T-helper 1 cell treated with Interleukin-12 subunit alpha and Interleukin-12 subunit beta and Interleukin-4 antibody, amounts not matched to agents 30 μg/mL and 1 μg/mL, for 36 hours (primary cell): ENCODE measurements at regions not wholly inside any gene's neighbourhood (a gene's known extent, or its start where the extent isn't known, plus 50 kb on each side); places are given as distances from the start of the nearest gene placed in this dataset.

ENCODE experiments used
- H3K27ac Mint-ChIP-seq: one replicate; pipeline ENCODE4 v1.8.0; 2021; ENCODE audit warnings: mild to moderate bottlenecking, mixed read lengths
- H3K27me3 Mint-ChIP-seq: one replicate; pipeline ENCODE4 v1.8.0; 2021; ENCODE audit warnings: low read depth, mixed read lengths
- H3K36me3 Mint-ChIP-seq: one replicate; pipeline ENCODE4 v1.8.0; 2021; ENCODE audit warnings: low read depth, mixed read lengths
- H3K4me1 Mint-ChIP-seq: one replicate; pipeline ENCODE4 v1.8.0; 2021; ENCODE audit warnings: low read depth, mixed read lengths
- H3K4me3 Mint-ChIP-seq: one replicate; pipeline ENCODE4 v1.8.0; 2021; ENCODE audit warnings: mild to moderate bottlenecking, moderate library complexity, mixed read lengths
- H3K9me3 Mint-ChIP-seq: one replicate; pipeline ENCODE4 v1.8.0; 2021; ENCODE audit warnings: mixed read lengths

DNA sequence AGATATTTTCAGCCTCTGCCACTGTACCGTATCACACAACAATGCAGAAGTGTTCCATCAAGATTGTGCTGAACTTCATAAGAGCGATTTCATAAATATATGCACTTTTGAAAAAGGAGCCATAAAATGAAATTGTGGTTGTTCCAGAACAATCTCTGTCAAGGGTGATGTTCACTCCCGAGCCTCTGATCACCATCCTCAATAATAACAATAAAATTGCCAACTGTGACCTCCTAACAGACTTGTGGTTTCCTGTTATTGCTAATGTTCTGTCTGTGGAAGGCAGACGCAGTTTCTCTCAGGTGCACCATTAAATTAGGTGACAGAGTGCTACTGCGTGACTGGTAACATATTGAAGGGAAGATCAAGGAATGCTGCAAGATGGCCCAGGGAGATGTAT, 383.7 kb downstream of the SOCS6 start:
- H3K27ac Mint-ChIP-seq, result no peak overlapping the region
- peaks cover 15% of the 10 kb centered on the region for H3K9me3 Mint-ChIP-seq
- H3K4me3 Mint-ChIP-seq, result no peak overlapping the region
- H3K4me1 Mint-ChIP-seq, result peaks cover 6% of the 10 kb centered on the region
- peaks cover 1% of the 10 kb centered on the region for H3K36me3 Mint-ChIP-seq
- H3K27me3 Mint-ChIP-seq, result no peaks in the 10 kb centered on the region

DNA sequence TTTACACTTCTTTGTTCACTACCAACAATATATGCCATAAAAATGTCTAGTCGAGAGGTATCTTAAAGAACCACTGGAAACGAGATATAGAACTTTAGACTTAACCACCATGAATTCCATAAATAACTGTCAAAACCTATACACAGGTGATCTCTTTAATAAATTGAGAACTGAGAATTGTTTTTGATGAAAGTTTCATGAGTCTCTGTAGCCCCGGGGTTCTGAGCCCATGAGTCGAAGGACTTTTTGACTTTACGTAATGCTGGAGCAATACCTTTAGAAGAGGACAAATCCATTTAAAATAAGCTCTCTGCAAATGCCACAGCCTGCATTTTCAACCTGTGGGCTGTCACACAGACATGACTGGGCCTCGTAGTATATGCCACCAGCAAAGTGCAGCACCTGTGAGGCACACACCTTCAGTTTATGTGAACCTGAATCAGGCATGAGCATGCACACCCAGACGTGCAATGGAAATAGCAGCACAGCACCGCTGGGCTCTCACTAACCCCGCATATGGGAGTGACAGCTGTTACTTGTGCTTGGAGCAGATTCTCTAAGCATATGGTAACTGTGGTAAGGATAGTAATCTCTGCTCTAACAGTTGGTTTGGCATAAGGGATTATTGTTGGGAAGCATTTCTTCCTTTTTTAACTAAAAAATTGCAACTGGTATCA, 383.2 kb downstream of the SOCS6 start:
- H3K4me3 Mint-ChIP-seq, result no peak overlapping the region
- H3K36me3 Mint-ChIP-seq, result peaks cover 1% of the 10 kb centered on the region
- H3K9me3 Mint-ChIP-seq, result peaks cover 15% of the 10 kb centered on the region
- H3K4me1 Mint-ChIP-seq, result peaks cover 6% of the 10 kb centered on the region
- no peak overlapping the region for H3K27ac Mint-ChIP-seq
- no peaks in the 10 kb centered on the region for H3K27me3 Mint-ChIP-seq

DNA sequence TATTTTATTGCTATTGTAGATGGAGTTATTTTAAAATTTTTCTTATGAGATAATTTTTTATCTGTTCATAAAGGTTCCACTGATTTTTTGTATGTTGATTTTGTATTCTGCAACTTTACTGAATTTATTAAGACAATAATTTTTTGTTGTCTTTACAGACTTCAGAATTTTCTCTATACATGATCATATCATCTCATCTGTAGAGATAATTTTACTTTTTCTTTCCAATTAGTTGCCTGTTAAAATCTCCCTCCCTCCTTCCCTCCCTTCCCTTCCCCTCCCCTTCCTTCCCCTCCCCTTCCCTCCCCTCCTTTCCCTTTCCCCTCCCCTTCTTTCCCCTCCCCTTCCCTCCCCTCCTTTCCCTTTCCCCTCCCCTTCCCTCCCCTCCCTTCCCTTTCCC, 378.1 kb downstream of the SOCS6 start:
- H3K27me3 Mint-ChIP-seq, result no peaks in the 10 kb centered on the region
- H3K4me3 Mint-ChIP-seq, result no peak overlapping the region
- H3K27ac Mint-ChIP-seq, result no peak overlapping the region
- peaks cover 1% of the 10 kb centered on the region for H3K4me1 Mint-ChIP-seq
- peaks cover 12% of the 10 kb centered on the region for H3K9me3 Mint-ChIP-seq
- H3K36me3 Mint-ChIP-seq, result no peaks in the 10 kb centered on the region

DNA sequence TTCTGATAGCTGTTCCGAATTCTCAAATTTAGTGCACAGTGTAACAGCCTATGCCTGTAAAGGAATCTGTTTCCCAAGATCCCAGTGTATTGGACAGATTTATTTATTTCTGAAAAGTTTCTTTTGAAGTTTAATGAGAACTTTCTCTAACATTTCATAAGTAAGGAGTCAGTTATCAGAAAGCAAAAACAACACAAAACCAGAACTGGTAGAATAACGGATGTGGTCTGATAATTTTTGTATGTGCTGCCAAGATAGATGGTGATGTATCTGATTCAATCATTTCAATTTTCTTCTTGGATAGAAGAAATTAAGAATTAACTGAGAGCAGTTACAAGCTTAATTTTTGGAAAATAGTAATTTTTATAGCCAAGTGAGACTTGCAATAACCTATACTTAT, 374.3 kb downstream of the SOCS6 start:
- H3K27ac Mint-ChIP-seq, result no peak overlapping the region
- peaks cover 8% of the 10 kb centered on the region for H3K4me1 Mint-ChIP-seq
- no peaks in the 10 kb centered on the region for H3K9me3 Mint-ChIP-seq
- no peaks in the 10 kb centered on the region for H3K36me3 Mint-ChIP-seq
- no peaks in the 10 kb centered on the region for H3K27me3 Mint-ChIP-seq
- no peak overlapping the region for H3K4me3 Mint-ChIP-seq

DNA sequence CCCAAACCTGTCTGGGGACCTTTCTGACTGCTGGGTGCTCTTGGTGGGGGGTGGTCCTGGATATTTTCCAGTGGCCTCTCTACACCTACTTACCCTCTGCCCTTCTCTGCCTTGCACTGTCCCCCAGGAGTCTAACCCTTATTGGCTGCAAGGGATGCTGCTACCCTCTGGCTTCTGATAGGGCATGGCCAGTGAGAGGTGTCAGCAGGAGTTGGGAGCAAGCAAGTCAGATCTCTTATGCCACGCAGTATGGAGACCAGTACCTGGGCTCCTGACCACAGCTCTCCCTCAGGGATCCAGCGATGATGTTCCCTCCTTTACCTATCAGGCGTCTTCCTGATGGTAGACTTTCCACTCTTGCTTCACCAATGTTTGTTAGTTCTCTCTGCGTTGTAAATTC, 373.7 kb downstream of the SOCS6 start:
- Mint-ChIP-seq H3K4me1 (peaks cover 8% of the 10 kb centered on the region), H3K36me3 (no peaks in the 10 kb centered on the region), H3K9me3 (no peaks in the 10 kb centered on the region), H3K27ac (no peak overlapping the region), H3K27me3 (no peaks in the 10 kb centered on the region), H3K4me3 (no peak overlapping the region)

DNA sequence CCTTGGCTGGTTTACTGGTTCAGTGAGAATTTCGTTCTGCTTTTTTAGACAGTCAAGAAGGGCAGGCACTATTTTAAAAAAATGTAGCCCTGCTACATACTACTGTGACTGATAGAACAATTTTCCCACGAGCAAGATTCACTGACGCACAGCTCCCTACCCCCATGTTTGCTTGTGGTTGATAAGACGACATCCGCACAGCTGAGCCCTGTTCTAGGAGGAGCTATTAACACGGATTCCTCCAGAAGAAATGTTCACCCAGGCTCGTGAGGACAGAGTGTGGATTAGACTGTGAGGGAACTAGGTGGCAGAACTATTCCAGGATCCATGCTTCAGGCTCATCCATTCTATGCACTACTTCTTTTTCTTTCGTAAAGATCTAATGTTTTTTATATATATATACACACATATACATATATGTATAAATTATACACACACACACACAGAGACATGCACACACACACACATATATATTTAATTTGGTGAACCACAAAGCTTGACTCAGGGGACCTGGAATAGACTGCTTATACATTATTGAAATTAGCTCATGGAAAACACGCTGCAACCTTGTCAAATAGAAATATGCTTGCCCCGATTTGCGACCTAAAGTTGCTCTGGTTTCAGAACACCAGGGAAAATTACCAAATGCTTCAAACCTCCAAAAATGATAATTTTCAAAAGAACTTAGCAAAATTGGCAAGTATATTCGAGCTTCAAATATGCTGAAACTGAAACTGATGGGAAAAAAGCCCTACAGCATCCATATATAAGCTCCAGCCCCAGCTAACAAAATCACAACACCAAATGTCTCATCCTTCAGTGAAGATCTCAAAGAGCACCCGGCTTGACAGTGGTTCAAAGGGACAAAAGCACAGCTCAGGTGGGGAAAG, 370.4 kb downstream of the SOCS6 start:
- Mint-ChIP-seq H3K36me3 (no peaks in the 10 kb centered on the region), H3K4me3 (peak overlapping the region; percentile 7)

DNA sequence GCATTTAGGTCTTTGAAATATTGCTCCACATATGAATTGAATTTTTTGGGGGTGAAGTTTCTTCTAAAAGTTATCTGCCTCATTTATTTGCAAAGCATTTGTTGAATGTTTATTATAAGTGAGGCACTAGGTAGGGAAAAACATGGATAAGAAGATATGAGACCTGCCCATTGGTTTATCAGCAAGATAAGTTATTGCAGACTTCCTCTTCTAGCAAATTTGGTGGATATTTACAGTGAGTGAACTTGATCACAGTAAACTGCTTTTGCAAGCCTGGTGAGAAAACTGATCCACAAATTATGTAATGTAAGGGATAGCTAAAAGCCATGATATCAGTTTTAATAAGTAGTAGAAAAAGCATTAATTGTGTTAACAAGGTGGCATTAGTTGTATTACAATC, 364.8 kb downstream of the SOCS6 start:
- Mint-ChIP-seq H3K36me3 (no peaks in the 10 kb centered on the region), H3K27ac (no peak overlapping the region)

More for the DNA sequence above, 370.4 kb downstream of the SOCS6 start:
- H3K27me3 Mint-ChIP-seq, result no peaks in the 10 kb centered on the region
- H3K9me3 Mint-ChIP-seq, result no peaks in the 10 kb centered on the region
- H3K4me1 Mint-ChIP-seq, result peaks cover 8% of the 10 kb centered on the region
- no peak overlapping the region for H3K27ac Mint-ChIP-seq

DNA sequence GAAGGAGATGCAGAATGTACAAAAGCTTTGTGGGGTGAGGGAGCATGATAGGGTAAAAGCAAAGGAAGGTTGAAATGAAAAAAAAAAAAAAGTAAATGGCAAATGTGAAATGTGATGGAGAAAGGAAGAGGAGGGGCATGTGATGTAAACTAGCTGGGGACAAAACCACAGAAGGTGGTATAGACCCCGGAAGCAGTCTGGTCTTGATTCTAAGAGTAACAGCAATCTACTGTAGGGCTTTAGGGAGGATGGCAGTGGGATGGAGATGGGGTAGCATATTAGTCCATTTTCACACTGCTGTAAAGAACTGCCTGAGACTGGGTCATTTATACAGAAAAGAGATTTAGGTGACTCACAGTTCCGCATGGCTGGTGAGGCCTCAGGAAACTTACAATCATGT, 362.0 kb downstream of the SOCS6 start:
- Mint-ChIP-seq H3K4me3 (no peak overlapping the region), H3K4me1 (no peaks in the 10 kb centered on the region), H3K27me3 (no peaks in the 10 kb centered on the region), H3K27ac (no peak overlapping the region), H3K9me3 (no peaks in the 10 kb centered on the region), H3K36me3 (no peaks in the 10 kb centered on the region)

More for the DNA sequence above, 364.8 kb downstream of the SOCS6 start:
- Mint-ChIP-seq H3K27me3 (no peaks in the 10 kb centered on the region), H3K9me3 (no peaks in the 10 kb centered on the region), H3K4me3 (no peak overlapping the region), H3K4me1 (no peaks in the 10 kb centered on the region)

DNA sequence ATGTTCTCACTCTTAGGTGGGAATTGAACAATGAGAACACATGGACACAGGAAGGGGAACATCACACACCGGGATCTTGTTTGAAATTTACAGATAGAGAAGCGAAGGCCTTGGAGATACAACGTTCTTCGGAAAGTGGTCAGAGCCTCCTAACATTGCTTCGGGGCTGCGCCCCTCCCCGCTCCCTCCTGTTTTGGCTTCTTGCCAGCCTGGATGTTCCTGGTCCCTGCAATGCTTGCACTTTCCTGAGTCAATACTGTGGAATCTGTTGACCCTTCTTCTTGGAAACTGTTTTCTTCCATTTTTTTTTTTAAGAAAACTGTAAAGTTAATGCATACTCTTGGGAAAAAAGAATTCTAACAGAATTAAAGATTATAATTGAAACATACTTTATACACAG, 360.8 kb downstream of the SOCS6 start:
- Mint-ChIP-seq H3K27ac (no peak overlapping the region), H3K4me1 (no peaks in the 10 kb centered on the region), H3K27me3 (no peaks in the 10 kb centered on the region), H3K36me3 (no peaks in the 10 kb centered on the region), H3K4me3 (no peak overlapping the region), H3K9me3 (no peaks in the 10 kb centered on the region)

DNA sequence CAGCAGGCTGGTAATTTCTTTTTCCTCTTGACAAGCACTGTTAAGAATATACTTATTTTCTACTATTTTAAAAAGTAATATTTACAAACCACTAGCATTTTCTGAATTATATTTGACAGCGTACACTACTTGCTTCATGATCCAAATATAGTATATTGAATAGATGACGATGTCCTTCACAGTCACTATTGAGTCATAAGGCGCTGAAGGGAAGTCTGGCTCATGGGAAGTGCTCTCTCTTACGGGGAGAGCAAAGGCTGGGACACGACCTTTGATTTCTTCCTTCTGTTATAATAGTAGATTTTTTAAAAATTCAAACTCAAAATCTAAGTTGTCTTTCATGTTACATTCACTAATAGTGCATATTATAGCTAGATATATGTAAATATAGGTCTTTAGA, 357.1 kb downstream of the SOCS6 start:
- H3K36me3 Mint-ChIP-seq, result no peaks in the 10 kb centered on the region
- H3K4me3 Mint-ChIP-seq, result no peak overlapping the region
- H3K27ac Mint-ChIP-seq, result no peak overlapping the region
- no peaks in the 10 kb centered on the region for H3K9me3 Mint-ChIP-seq
- no peaks in the 10 kb centered on the region for H3K27me3 Mint-ChIP-seq
- H3K4me1 Mint-ChIP-seq, result no peaks in the 10 kb centered on the region

DNA sequence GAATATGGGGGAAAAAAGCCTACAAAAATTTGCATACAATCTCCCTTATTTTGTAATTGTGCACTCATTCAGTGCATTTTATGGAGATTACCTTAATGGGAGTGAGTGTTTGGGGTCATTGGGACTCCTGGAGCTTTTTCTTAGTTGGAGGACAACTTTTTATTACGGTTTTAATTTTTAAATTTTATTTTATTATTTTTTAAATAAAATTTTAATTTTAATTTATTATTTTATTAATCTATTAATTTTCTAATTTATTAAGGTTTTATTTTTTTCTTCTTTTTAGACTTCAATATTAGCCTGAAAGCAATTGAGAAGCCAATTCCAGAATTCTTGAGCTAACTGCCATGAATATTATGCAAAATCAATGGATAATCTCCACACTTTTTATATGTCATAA, 355.0 kb downstream of the SOCS6 start:
- Mint-ChIP-seq H3K27ac (no peak overlapping the region), H3K4me3 (no peak overlapping the region), H3K4me1 (no peaks in the 10 kb centered on the region), H3K36me3 (no peaks in the 10 kb centered on the region), H3K27me3 (no peaks in the 10 kb centered on the region), H3K9me3 (no peaks in the 10 kb centered on the region)

DNA sequence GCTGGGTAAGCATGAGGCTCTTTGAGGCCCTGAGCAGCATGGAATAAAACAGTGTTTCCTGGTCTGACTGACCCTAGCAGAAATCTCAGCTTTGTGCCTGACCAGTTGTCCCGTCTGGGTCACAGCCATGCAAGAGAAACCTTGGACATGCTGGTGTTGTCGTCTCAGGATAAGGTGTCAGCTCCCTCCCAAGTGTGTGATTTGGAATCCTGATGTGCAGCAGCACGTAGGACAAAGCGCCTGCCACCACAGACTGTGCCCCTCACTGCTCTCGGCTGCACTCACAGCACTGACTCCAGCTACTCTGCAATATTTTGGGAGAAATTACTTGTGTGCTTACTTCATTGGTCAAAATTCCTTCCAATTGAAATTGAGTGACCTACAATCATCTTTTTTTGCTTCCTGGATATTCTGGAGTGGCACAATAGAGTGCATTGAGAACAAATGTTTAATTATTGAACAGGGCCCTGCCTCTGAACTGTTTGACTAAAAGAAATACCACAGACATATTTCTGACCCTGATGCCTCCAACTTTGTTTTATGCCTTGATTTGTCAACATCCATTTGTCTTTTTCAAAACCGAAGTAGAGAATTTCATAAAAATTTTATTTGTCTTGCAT, 352.4 kb downstream of the SOCS6 start:
- H3K4me1 Mint-ChIP-seq, result no peaks in the 10 kb centered on the region
- H3K4me3 Mint-ChIP-seq, result no peak overlapping the region
- H3K36me3 Mint-ChIP-seq, result no peaks in the 10 kb centered on the region
- H3K9me3 Mint-ChIP-seq, result no peaks in the 10 kb centered on the region
- H3K27ac Mint-ChIP-seq, result no peak overlapping the region
- no peaks in the 10 kb centered on the region for H3K27me3 Mint-ChIP-seq

DNA sequence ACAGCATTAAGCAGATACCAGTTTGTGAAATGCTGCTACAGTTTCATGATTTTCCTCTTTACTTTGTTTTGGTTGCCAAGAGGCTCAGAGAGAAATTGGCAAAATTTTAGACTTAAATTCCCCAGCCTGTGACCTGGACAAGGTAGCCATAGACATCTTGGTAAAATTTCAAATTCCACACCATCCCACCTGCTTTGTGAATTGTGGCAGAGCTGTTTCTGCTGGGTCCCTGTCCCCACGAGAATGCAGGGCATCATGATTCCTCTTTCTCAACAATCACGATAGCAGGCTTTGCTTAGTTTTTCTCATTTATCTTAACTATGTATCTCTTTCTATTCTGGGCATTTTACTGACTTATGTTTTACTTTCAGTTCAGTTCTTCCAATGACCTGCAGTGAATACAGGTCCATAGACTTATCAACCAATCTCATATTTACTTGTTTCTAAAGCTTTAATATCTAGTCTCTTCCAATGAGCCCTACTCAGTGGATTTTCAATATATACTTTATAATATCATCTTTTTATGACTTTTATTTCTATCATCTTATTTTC, 351.6 kb downstream of the SOCS6 start:
- H3K4me1 Mint-ChIP-seq, result no peaks in the 10 kb centered on the region
- no peaks in the 10 kb centered on the region for H3K27me3 Mint-ChIP-seq
- H3K9me3 Mint-ChIP-seq, result no peaks in the 10 kb centered on the region
- no peaks in the 10 kb centered on the region for H3K36me3 Mint-ChIP-seq
- no peak overlapping the region for H3K4me3 Mint-ChIP-seq
- no peak overlapping the region for H3K27ac Mint-ChIP-seq

DNA sequence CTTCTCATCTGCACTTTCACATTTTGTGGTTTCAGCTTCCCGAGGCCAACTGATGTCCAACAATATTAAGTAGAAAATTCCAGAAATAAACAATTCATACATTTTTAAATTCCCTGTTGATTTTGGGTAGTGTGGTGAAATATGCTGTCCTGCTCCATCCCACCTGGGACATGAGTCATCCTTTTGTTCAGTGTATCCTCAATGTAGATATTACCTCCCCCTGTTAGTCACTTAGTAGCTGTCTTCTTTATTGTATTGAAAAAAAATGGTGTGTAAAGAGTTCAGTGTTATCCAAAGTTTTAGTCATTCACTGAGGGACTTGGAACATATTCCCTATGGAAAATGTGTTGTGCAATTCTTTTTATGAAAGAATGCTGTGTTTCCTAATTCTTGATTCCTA, 348.1 kb downstream of the SOCS6 start:
- Mint-ChIP-seq H3K27ac (no peak overlapping the region), H3K36me3 (no peaks in the 10 kb centered on the region)

More for the DNA sequence above, 348.1 kb downstream of the SOCS6 start:
- Mint-ChIP-seq H3K4me3 (no peak overlapping the region), H3K27me3 (no peaks in the 10 kb centered on the region), H3K4me1 (no peaks in the 10 kb centered on the region), H3K9me3 (no peaks in the 10 kb centered on the region)
